ENCODE measurements at regions not wholly inside any gene's neighbourhood (a gene's known extent, or its start where the extent isn't known, plus 50 kb on each side); places are given as distances from the start of the nearest gene placed in this dataset.

GRCh38 chr13:84255226-84255797 is 373.0 kb upstream of the SLITRK1 start:
- H3K4me1 ChIP-seq = no peaks in the 10 kb centered on the region
- H3K9me3 ChIP-seq = peaks cover 0 to 22% (median 0%) of the 10 kb centered on the region in 11 donors
- DNase-seq = no peak
- no peaks in the 10 kb centered on the region for H3K36me3 ChIP-seq
- no peak overlapping the region for H3K4me3 ChIP-seq
- 86 to 90% methylated on average over 3 of the region's 3 CpGs for WGBS, 2 donors
- ATAC-seq = no peak
- H3K27me3 ChIP-seq = no peaks in the 10 kb centered on the region
- no peak for TF ChIP-seq CTCF (IDR thresholded peaks at IDR 0.05)
- intact Hi-C loops (cut with DNase I) = no loop called here
- H3K27ac ChIP-seq = no peak overlapping the region

GRCh38 chr13:84249463-84249862 is 367.2 kb upstream of the SLITRK1 start:
- WGBS, 2 donors = 73 to 89% methylated on average over 3 of the region's 3 CpGs
- Histone ChIP-seq H3K36me3 (no peaks in the 10 kb centered on the region), H3K27ac (no peak overlapping the region), H3K4me3 (no peak overlapping the region), H3K4me1 (no peaks in the 10 kb centered on the region), H3K9me3 (peaks cover 0 to 22% (median 0%) of the 10 kb centered on the region in 11 donors), H3K27me3 (no peaks in the 10 kb centered on the region)
- TF ChIP-seq CTCF (IDR thresholded peaks at IDR 0.05) = no peak
- intact Hi-C loops (cut with DNase I) = no loop called here
- no peak for DNase-seq
- no peak for ATAC-seq

- Histone ChIP-seq H3K27me3 (no peaks in the 10 kb centered on the region), H3K4me3 (no peak overlapping the region), H3K4me1 (no peaks in the 10 kb centered on the region), H3K9me3 (peaks cover 0 to 8% (median 0%) of the 10 kb centered on the region in 11 donors), H3K27ac (no peak overlapping the region), H3K36me3 (no peaks in the 10 kb centered on the region)
- no peak for ATAC-seq
- DNase-seq = no peak
- WGBS, 2 donors = 79 to 85% methylated on average over 1 of the region's 1 CpG
- intact Hi-C loops (cut with DNase I) = no loop called here
- no peak for TF ChIP-seq CTCF (IDR thresholded peaks at IDR 0.05)
These were observed 361.1 kb upstream of the SLITRK1 start for GRCh38 chr13:84243340-84243739.

- 88 to 91% methylated on average over 1 of the region's 1 CpG for WGBS, 2 donors
- H3K4me3 ChIP-seq = no peak overlapping the region
- H3K4me1 ChIP-seq = no peaks in the 10 kb centered on the region
- no peak for DNase-seq
- no peak for TF ChIP-seq CTCF (IDR thresholded peaks at IDR 0.05)
- no peak overlapping the region for H3K27ac ChIP-seq
- no peak for ATAC-seq
- H3K36me3 ChIP-seq = no peaks in the 10 kb centered on the region
- intact Hi-C loops (cut with DNase I) = no loop called here
- H3K27me3 ChIP-seq = no peaks in the 10 kb centered on the region
- H3K9me3 ChIP-seq = peaks cover 0 to 8% (median 0%) of the 10 kb centered on the region in 11 donors
These were observed 356.8 kb upstream of the SLITRK1 start for GRCh38 chr13:84239032-84239431.
